Sigmoid colon (tissue), 6 donors: ENCODE measurements at regions not wholly inside any gene's neighbourhood (a gene's known extent, or its start where the extent isn't known, plus 50 kb on each side); places are given as distances from the start of the nearest gene placed in this dataset.

Experiments used
- DNase-seq: peaks from one replicate; pipeline ENCODE4 v3.0.0-alpha.2; 2019
- H3K27ac ChIP-seq, 4 donors: fragments of 200-600 bp; sonication (generic); one replicate each; pipeline ENCODE4 v1.5.1; 2016 to 2019; ENCODE audit warnings: mild to moderate bottlenecking in 1 of 4
- H3K27me3 ChIP-seq, 3 donors: fragments of 200-600 bp; sonication (generic); one replicate each; pipeline ENCODE4 v1.5.1; 2019; ENCODE audit warnings: mild to moderate bottlenecking in 1 of 3
- H3K36me3 ChIP-seq, 4 donors: fragments of 200-600 bp; sonication (generic); one replicate each; pipeline ENCODE4 v1.5.1; 2016 to 2019
- H3K4me1 ChIP-seq, 4 donors: fragments of 200-600 bp; sonication (generic); one replicate each; pipeline ENCODE4 v1.5.1; 2017 to 2019
- H3K4me3 ChIP-seq, 4 donors: fragments of 200-600 bp; sonication (generic); one replicate each; pipeline ENCODE4 v1.5.1; 2017 to 2019; ENCODE audit warnings: mild to moderate bottlenecking in 2 of 4, moderate library complexity in 1 of 4
- H3K9me3 ChIP-seq, 4 donors: fragments of 200-600 bp in 3 of 4; sonication (generic) in 3 of 4; one replicate each; pipeline versions ENCODE4 v1.5.1 to v1.6.1; 2013 to 2019
- EP300 ChIP-seq, 4 donors: sonication (generic); formaldehyde crosslinking; IDR thresholded peaks; one replicate each; pipeline ENCODE4 v1.6.1; 2017; ENCODE audit warnings: antibody characterized with exemption in 4 of 4
- POLR2A ChIP-seq, 2 donors: fragments of 450-650 bp; IDR thresholded peaks; one replicate each; pipeline ENCODE4 v1.6.1; 2016; ENCODE audit warnings: antibody characterized with exemption in 2 of 2, mild to moderate bottlenecking in 2 of 2, moderate library complexity in 2 of 2
- POLR2AphosphoS5 ChIP-seq, 4 donors: sonication (generic); formaldehyde crosslinking; IDR thresholded peaks; one replicate each; pipeline ENCODE4 v1.6.1; 2017; ENCODE audit warnings: antibody characterized with exemption in 4 of 4
- WGBS, 2 donors: extraction: QIAGEN DNeasy Blood & Tissue Kit; methylation state at CpG; one replicate each; pipeline ENCODE4 v1.1.7; 2013; 5-methylcytosine and 5-hydroxymethylcytosine counted together
- intact Hi-C: fragments of 100-400 bp; cut with DNase I; formaldehyde crosslinking; loops from one replicate; pipeline ENCODE4 v1.15.1; 2023
- TF ChIP-seq, protein P1 (sequence below), 4 experiments: fragments of 450-650 bp in 3 of 4; fragments of 200-600 bp in 1 of 4; IDR thresholded peaks; one replicate each; pipeline ENCODE4 v1.5.1; 2016 to 2019; ENCODE audit warnings: antibody characterized with exemption in 4 of 4, mild to moderate bottlenecking in 3 of 4, moderate library complexity in 2 of 4
- donor health status: healthy with polysubstance abuse.
- donor health status: healthy.

DNA sequence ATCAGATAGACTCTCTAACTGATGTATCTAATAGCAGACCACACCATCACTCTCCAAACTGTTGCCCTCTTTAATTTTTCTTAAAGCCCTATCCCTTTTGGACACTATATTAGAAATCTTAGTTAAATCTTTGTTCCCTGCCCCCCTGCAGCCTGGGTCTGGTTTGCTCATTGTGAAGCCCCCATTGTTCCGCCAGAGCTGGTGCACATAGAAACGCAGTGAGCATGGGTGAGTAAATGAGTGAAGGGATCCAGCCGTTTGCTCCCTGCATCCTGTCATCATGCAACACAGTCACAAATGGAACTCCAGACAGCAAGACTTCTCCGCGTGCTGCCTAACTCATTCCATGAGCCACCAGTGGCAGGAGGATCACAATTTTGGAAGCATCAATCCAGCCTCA lies 402.5 kb downstream of the PREX1 start:
- TF ChIP-seq, protein P1, sequence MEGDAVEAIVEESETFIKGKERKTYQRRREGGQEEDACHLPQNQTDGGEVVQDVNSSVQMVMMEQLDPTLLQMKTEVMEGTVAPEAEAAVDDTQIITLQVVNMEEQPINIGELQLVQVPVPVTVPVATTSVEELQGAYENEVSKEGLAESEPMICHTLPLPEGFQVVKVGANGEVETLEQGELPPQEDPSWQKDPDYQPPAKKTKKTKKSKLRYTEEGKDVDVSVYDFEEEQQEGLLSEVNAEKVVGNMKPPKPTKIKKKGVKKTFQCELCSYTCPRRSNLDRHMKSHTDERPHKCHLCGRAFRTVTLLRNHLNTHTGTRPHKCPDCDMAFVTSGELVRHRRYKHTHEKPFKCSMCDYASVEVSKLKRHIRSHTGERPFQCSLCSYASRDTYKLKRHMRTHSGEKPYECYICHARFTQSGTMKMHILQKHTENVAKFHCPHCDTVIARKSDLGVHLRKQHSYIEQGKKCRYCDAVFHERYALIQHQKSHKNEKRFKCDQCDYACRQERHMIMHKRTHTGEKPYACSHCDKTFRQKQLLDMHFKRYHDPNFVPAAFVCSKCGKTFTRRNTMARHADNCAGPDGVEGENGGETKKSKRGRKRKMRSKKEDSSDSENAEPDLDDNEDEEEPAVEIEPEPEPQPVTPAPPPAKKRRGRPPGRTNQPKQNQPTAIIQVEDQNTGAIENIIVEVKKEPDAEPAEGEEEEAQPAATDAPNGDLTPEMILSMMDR (IDR thresholded peaks at IDR 0.05), result no peak
- TF ChIP-seq POLR2A (IDR thresholded peaks at IDR 0.05), result no peak
- Histone ChIP-seq H3K27me3 (no peaks in the 10 kb centered on the region), H3K4me3 (no peak overlapping the region), H3K9me3 (no peaks in the 10 kb centered on the region), H3K36me3 (no peaks in the 10 kb centered on the region), H3K27ac (no peak overlapping the region), H3K4me1 (no peaks in the 10 kb centered on the region)
- WGBS, 2 donors, result 63 to 68% methylated on average over 5 of the region's 5 CpGs
- intact Hi-C loops, result no loop called here
- no peak for DNase-seq

DNA sequence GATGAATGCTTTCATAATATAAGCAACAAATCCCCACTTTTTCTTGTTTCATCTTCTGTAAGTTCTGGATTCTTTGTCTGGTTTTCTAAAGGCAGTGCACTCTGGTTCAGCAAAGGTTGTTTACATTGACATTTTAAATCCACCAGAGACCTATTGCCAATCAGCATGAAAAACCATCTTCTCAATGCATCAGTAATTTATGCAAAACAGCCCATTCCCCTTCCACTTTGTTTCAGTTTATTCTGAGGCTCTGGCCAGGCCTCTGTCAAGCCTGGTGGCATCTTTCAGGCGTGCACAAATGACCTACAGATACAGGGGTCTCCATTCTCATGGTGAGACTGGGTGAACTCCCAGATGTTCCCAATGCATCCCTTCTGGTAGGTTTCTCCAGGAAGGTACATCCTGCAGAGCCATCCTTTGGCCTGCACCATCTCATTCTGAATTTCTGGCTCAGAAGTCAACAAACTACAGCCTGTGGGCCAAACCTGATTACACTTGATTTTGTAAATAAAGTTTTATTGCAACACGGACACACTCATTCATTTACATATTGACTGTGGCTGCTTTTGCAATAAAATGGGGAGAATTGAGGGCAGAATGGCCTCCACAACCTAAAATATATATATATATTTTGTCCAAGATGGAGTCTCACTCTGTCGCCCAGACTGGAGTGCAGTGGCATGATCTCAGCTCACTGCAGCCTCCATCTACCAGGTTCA lies 405.4 kb downstream of the PREX1 start:
- H3K27me3 ChIP-seq, result no peaks in the 10 kb centered on the region
- H3K4me3 ChIP-seq, result no peak overlapping the region
- no peaks in the 10 kb centered on the region for H3K4me1 ChIP-seq
- no peaks in the 10 kb centered on the region for H3K36me3 ChIP-seq
- 73 to 85% methylated on average over 3 of the region's 3 CpGs for WGBS, 2 donors
- no peaks in the 10 kb centered on the region for H3K9me3 ChIP-seq
- no peak for DNase-seq
- no peak overlapping the region for H3K27ac ChIP-seq
- intact Hi-C loops, result no loop called here
- no peak for TF ChIP-seq EP300 (IDR thresholded peaks at IDR 0.05)
- TF ChIP-seq POLR2A (IDR thresholded peaks at IDR 0.05), result no peak
- TF ChIP-seq, protein P1 (IDR thresholded peaks at IDR 0.05), result no peak
- no peak for TF ChIP-seq POLR2AphosphoS5 (IDR thresholded peaks at IDR 0.05)

DNA sequence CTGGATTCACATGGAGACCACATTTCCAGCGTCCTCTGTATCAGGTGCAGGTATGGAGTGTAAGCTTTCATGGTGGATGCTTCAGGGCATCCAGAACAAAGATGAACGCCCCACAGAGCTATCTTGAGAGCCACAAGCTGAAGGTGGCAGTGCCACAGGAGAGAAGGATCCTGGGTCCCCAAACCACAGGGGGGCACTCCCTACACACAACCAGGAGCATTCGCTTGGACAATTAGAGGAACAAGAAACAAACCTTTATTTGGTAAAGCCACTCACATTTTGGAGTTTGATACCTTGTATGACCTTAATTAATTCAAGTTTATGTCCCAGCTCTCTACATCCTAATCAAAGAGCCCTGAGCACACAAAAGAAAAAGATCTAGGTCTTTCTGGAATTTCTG lies 406.3 kb downstream of the PREX1 start:
- Histone ChIP-seq H3K9me3 (no peaks in the 10 kb centered on the region), H3K27me3 (no peaks in the 10 kb centered on the region), H3K36me3 (no peaks in the 10 kb centered on the region), H3K4me3 (no peak overlapping the region), H3K4me1 (no peaks in the 10 kb centered on the region), H3K27ac (no peak overlapping the region)
- WGBS, 2 donors, result 60 to 84% methylated on average over 3 of the region's 3 CpGs
- TF ChIP-seq, protein P1 (IDR thresholded peaks at IDR 0.05), result no peak
- TF ChIP-seq POLR2A (IDR thresholded peaks at IDR 0.05) (no peak), POLR2AphosphoS5 (IDR thresholded peaks at IDR 0.05) (no peak), EP300 (IDR thresholded peaks at IDR 0.05) (no peak)
- DNase-seq, result no peak
- intact Hi-C loops, result no loop called here

DNA sequence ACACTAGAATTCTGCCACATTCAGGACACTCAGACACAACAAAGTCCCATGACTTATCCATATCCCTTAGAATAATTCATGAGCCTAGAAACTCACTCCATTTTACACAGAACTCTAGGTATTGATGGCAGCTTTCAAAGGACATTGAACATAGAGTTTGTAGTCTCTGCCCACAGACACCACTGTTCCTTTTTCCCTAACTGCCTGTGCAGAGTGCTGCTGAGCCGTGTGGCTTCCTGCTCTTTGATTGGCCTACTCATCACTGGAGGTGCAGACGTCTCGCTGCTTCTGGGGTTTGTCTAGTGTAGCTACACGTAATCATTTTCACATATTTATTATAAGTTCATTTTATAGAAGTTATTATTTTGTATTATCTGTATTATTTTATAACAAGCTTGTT lies 407.6 kb downstream of the PREX1 start:
- no peak overlapping the region for H3K4me3 ChIP-seq
- 79 to 81% methylated on average over 4 of the region's 4 CpGs for whole genome bisulfite sequencing, 2 donors
- no peaks in the 10 kb centered on the region for H3K9me3 ChIP-seq
- no peaks in the 10 kb centered on the region for H3K36me3 ChIP-seq
- intact Hi-C loops, result no loop called here
- no peak for TF ChIP-seq POLR2AphosphoS5 (IDR thresholded peaks at IDR 0.05)
- TF ChIP-seq POLR2A (IDR thresholded peaks at IDR 0.05), result no peak
- no peaks in the 10 kb centered on the region for H3K4me1 ChIP-seq
- H3K27me3 ChIP-seq, result no peaks in the 10 kb centered on the region
- H3K27ac ChIP-seq, result no peak overlapping the region
- no peak for DNase-seq

DNA sequence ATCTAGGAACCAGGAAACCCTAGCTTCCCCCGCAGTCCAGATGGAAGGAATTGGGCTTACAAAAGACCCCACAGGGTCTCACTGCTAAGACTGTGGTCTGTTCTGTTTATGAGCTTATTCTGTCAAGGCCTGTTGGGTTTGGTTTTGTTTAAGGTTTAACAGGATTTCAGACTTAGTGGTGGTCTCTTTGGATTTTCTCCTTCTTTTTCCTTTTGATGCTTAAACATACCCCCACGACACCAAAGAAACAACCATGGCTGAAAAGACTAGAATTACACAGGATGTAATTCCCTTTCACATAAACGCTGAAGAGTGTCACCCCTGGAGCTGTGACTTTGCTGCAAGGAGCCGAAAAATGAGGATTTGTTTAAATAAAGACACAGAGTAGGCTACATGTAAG lies 408.6 kb downstream of the PREX1 start:
- Histone ChIP-seq H3K36me3 (no peaks in the 10 kb centered on the region), H3K27ac (no peak overlapping the region), H3K4me1 (no peaks in the 10 kb centered on the region), H3K4me3 (no peak overlapping the region), H3K27me3 (no peaks in the 10 kb centered on the region), H3K9me3 (no peaks in the 10 kb centered on the region)
- intact Hi-C loops, result no loop called here
- TF ChIP-seq POLR2AphosphoS5 (IDR thresholded peaks at IDR 0.05) (no peak), EP300 (IDR thresholded peaks at IDR 0.05) (no peak), POLR2A (IDR thresholded peaks at IDR 0.05) (no peak)
- TF ChIP-seq, protein P1 (IDR thresholded peaks at IDR 0.05), result no peak
- 78 to 82% methylated on average over 4 of the region's 4 CpGs for WGBS, 2 donors
- no peak for DNase-seq
